BLaER1 (cell line): ENCODE measurements at regions not wholly inside any gene's neighbourhood (a gene's known extent, or its start where the extent isn't known, plus 50 kb on each side); places are given as distances from the start of the nearest gene placed in this dataset.
"Not testable (repeated sequence)": the region's sequence is repeated elsewhere in the genome, so short reads cannot be mapped to it uniquely, and the experiment has no call there.

ENCODE experiments used
- H3K27ac ChIP-seq: shearing (Covaris generic); formaldehyde crosslinking; 2 replicates; pipeline ENCODE4 v1.8.1; 2022
- H3K27me3 ChIP-seq: shearing (Covaris generic); formaldehyde crosslinking; 2 replicates; pipeline ENCODE4 v1.8.1; 2022
- H3K36me3 ChIP-seq: shearing (Covaris generic); formaldehyde crosslinking; 2 replicates; pipeline ENCODE4 v1.8.1; 2022
- H3K4me1 ChIP-seq: shearing (Covaris generic); formaldehyde crosslinking; 2 replicates; pipeline ENCODE4 v1.8.1; 2022
- H3K4me2 ChIP-seq: shearing (Covaris generic); formaldehyde crosslinking; 2 replicates; pipeline ENCODE4 v1.8.1; 2022
- H3K4me3 ChIP-seq: shearing (Covaris generic); formaldehyde crosslinking; 2 replicates; pipeline ENCODE4 v1.8.1; 2022
- H3K9ac ChIP-seq: shearing (Covaris generic); formaldehyde crosslinking; 2 replicates; pipeline ENCODE4 v1.8.1; 2022
- H3K9me3 ChIP-seq: shearing (Covaris generic); formaldehyde crosslinking; 2 replicates; pipeline ENCODE4 v1.8.1; 2022
- H4K20me1 ChIP-seq: shearing (Covaris generic); formaldehyde crosslinking; 2 replicates; pipeline ENCODE4 v1.8.1; 2022
- Cebpa-rat ChIP-seq: shearing (Covaris generic); IDR thresholded peaks from 2 replicates; pipeline ENCODE4 v1.8.1; 2022

DNA sequence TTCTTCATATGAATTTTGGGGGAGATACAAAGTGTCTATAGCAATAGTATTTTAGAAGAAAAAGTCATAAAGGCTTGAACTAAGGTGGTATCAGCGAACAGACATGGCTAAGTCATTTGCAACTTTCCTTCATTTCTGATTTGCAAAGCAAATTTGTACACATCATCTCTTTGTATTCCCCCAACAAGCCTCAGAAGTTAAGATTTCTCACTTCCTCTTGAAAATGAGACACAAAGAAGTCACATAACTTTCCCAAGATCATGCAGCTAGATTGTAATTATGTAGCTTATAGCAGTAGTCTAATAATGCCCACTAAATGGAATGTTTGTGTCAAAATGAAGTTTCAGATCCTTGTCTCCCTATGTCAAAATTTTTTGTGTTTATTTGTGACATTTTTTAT lies 709.8 kb upstream of the HS3ST1 start:
- TF ChIP-seq Cebpa-rat = no peak
- Histone ChIP-seq H3K36me3 (no peaks in the 10 kb centered on the region), H3K27me3 (no peaks in the 10 kb centered on the region), H3K4me2 (no peak overlapping the region), H3K9ac (no peak overlapping the region), H3K27ac (no peak overlapping the region), H3K4me1 (no peaks in the 10 kb centered on the region), H3K4me3 (no peak overlapping the region), H3K9me3 (peaks cover 5% of the 10 kb centered on the region; the same call in 1 of the 2 replicates), H4K20me1 (no peaks in the 10 kb centered on the region)

DNA sequence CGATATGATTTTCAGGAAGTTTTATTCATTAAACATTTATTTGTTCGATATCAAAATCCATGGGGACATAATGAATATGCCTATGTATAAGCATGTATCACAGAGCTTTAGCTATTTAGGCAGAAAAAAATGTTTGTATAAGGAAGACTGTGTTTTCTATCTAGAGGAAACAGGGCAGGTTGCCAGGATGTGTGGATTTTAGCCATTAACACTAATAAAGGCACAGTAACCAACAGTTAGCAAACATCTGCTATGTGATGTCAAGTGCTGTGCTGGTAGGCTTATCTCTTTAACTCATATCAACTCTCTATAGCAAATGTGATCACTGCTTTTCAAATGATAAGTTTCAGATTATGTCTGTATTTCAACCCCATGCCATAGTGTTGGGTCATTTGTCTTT lies 708.9 kb upstream of the HS3ST1 start:
- Histone ChIP-seq H3K4me2 (no peak overlapping the region), H3K36me3 (no peaks in the 10 kb centered on the region), H3K9me3 (peaks cover 7% of the 10 kb centered on the region; the same call in 1 of the 2 replicates)

DNA sequence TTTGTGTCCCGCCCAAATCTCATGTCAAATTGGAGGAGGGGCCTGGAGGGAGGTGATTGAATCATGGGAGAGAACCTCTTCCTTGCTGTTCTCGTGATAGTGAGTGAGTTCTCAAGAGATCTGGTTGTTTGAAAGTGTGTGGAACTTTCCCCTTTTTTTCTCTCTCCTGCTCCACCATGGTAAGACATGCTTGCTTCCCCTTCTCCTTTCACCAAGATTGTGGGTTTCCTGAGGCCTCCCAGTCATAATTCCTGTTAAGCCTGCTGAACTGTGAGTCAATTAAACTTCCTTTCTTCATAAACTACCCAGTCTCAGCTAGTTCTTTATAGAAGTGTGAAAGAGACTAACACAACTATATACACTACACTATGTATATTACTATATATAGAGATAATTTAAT lies 697.8 kb upstream of the HS3ST1 start:
- Histone ChIP-seq H3K4me1 (no peaks in the 10 kb centered on the region), H3K9ac (no peak overlapping the region), H3K4me2 (no peak overlapping the region), H3K27me3 (no peaks in the 10 kb centered on the region), H4K20me1 (no peaks in the 10 kb centered on the region), H3K4me3 (no peak overlapping the region), H3K36me3 (no peaks in the 10 kb centered on the region), H3K27ac (no peak overlapping the region), H3K9me3 (no peaks in the 10 kb centered on the region)
- TF ChIP-seq Cebpa-rat = no peak

More for the DNA sequence above, 708.9 kb upstream of the HS3ST1 start:
- TF ChIP-seq Cebpa-rat = no peak
- Histone ChIP-seq H3K27me3 (no peaks in the 10 kb centered on the region), H3K27ac (no peak overlapping the region), H3K4me1 (no peaks in the 10 kb centered on the region), H3K9ac (no peak overlapping the region), H3K4me3 (no peak overlapping the region), H4K20me1 (no peaks in the 10 kb centered on the region)

DNA sequence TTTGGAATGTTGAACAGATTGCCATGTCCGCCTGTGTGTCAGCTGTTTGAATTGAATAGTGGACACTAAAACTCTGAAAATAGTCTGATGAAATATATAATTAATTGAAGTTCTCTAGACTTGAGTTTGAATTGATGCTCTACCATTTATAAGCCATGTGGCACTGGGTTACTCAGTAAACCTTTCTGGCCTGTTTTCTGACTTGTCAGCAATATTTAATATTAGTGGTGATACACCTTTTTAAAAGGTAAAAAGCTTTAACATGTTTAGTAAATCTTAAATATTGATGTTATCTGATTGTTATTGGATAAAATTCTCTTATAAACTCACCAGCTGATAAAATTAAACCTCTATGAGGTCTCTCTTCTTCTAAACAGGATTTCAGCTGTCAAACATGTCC lies 695.4 kb upstream of the HS3ST1 start:
- Histone ChIP-seq H4K20me1 (no peaks in the 10 kb centered on the region), H3K4me3 (no peak overlapping the region), H3K9me3 (no peaks in the 10 kb centered on the region), H3K9ac (no peak overlapping the region), H3K4me2 (no peak overlapping the region), H3K27ac (no peak overlapping the region), H3K27me3 (no peaks in the 10 kb centered on the region), H3K36me3 (no peaks in the 10 kb centered on the region), H3K4me1 (no peaks in the 10 kb centered on the region)
- TF ChIP-seq Cebpa-rat = no peak

DNA sequence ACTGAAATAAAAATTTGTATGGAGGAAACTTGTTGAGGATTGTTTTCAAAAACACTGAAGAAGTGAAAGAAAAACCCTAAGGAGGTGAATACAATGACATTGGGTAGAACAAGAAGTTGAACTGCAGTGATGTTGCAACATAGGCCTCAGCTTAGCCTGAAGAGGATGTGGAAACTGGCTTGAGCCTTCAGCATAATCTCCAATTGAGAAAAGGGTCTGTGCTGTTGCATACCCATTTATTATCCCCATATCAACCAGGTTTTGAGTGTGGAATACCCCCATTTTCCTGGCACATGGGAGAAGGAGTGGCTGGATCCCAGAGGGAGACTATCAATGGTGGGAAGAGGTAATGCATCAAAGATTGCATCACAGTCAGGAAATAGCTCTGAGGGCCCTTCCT lies 695.0 kb upstream of the HS3ST1 start:
- Histone ChIP-seq H3K27ac (no peak overlapping the region), H3K4me2 (no peak overlapping the region), H3K27me3 (no peaks in the 10 kb centered on the region), H3K4me1 (no peaks in the 10 kb centered on the region), H3K4me3 (no peak overlapping the region), H3K9me3 (no peaks in the 10 kb centered on the region), H4K20me1 (no peaks in the 10 kb centered on the region), H3K9ac (no peak overlapping the region), H3K36me3 (no peaks in the 10 kb centered on the region)
- TF ChIP-seq Cebpa-rat = no peak

- Histone ChIP-seq H3K9me3 (no peaks in the 10 kb centered on the region), H4K20me1 (no peaks in the 10 kb centered on the region)
- TF ChIP-seq Cebpa-rat = no peak
Measured at GRCh38 chr4:12122316-12122715, 693.6 kb upstream of the HS3ST1 start.

DNA sequence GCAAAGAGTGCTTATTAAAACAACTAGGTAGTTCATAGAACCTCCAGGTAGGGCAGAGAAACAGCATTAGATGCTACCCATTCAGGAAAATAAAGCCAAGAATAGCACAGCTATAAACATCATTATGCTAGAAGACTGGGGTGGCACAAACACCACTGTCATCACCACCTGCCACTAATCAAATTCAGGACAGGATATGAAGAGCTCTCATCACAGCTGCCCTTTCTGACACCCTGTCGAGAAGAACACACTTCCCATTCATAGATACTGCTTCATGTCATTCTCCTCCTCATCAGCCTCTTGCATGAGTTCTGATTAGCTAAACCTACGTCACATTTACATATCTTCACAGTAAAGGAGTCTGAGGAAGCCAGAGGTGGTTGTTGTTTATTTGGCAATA lies 692.3 kb upstream of the HS3ST1 start:
- H3K4me2 ChIP-seq = no peak overlapping the region
- H3K9ac ChIP-seq = no peak overlapping the region
- no peaks in the 10 kb centered on the region for H4K20me1 ChIP-seq
- no peaks in the 10 kb centered on the region for H3K9me3 ChIP-seq
- H3K27me3 ChIP-seq = no peaks in the 10 kb centered on the region
- no peak for TF ChIP-seq Cebpa-rat
- H3K36me3 ChIP-seq = no peaks in the 10 kb centered on the region
- no peak overlapping the region for H3K4me3 ChIP-seq
- H3K4me1 ChIP-seq = no peaks in the 10 kb centered on the region
- no peak overlapping the region for H3K27ac ChIP-seq

More at GRCh38 chr4:12122316-12122715, 693.6 kb upstream of the HS3ST1 start:
- Histone ChIP-seq H3K4me1 (no peaks in the 10 kb centered on the region), H3K27me3 (no peaks in the 10 kb centered on the region), H3K27ac (no peak overlapping the region), H3K4me2 (no peak overlapping the region), H3K36me3 (no peaks in the 10 kb centered on the region), H3K4me3 (no peak overlapping the region), H3K9ac (no peak overlapping the region)

DNA sequence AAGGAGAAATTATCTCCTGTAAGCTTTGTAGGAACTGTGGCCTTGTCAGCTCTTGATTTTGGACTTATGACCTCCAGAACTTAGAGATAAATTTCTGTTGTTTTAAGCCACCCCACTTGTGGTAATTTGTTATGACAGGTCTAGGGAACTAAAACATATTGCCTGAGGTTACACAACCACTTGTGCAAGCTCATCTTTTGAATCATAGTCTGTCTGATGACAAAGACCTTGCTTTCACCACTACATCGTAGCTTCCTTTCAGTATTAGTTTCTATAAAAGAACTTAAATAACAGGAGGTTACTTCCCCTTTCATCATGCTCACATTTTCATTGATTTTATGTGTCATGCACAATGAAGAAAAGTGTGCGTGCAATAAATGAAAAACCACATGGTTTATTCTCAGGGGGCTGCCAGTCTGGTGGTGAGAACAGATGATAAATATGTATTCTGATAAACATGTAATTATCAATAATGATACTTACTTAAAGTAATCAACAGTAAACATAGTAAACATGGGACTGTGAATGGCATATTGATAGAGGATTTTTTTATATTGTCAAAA lies 690.0 kb upstream of the HS3ST1 start:
- peaks cover 5% of the 10 kb centered on the region; the same call in 1 of the 2 replicates for H3K9me3 ChIP-seq
- no peaks in the 10 kb centered on the region for H3K36me3 ChIP-seq
- no peak overlapping the region for H3K9ac ChIP-seq
- no peaks in the 10 kb centered on the region for H3K27me3 ChIP-seq
- no peaks in the 10 kb centered on the region for H3K4me1 ChIP-seq
- no peak for TF ChIP-seq Cebpa-rat
- H4K20me1 ChIP-seq = no peaks in the 10 kb centered on the region
- H3K4me3 ChIP-seq = no peak overlapping the region
- H3K4me2 ChIP-seq = no peak overlapping the region
- no peak overlapping the region for H3K27ac ChIP-seq

GRCh38 chr4:12116009-12116552 lies 687.4 kb upstream of the HS3ST1 start:
- Histone ChIP-seq H3K36me3 (no peaks in the 10 kb centered on the region), H3K9me3 (peaks cover 11% of the 10 kb centered on the region), H3K4me1 (no peaks in the 10 kb centered on the region), H3K4me3 (no peak overlapping the region), H4K20me1 (no peaks in the 10 kb centered on the region), H3K27ac (no peak overlapping the region), H3K27me3 (no peaks in the 10 kb centered on the region), H3K9ac (no peak overlapping the region), H3K4me2 (no peak overlapping the region)
- TF ChIP-seq Cebpa-rat = no peak

DNA sequence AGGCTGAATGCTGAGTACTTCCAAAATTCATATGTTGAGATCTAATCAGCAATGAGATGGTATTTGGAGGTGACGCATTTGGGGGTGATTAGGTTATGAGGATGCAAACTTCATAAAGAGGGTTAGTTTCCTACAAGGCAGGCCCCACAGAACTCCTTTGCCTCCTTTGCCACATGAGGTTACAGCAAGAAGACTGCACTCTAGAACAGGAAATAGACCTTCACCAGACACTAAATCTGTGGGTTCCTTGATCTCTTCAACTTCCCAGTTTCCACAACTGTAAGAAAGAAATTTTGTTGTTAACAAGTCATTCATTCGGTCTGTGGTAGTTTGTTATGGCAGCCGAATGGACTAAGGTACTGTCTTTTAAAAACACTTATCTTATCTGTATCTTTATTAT lies 681.9 kb upstream of the HS3ST1 start:
- H3K9ac ChIP-seq = no peak overlapping the region
- no peak for TF ChIP-seq Cebpa-rat
- no peaks in the 10 kb centered on the region for H3K36me3 ChIP-seq
- H3K4me1 ChIP-seq = no peaks in the 10 kb centered on the region
- H3K4me2 ChIP-seq = no peak overlapping the region
- peaks cover 11% of the 10 kb centered on the region for H3K9me3 ChIP-seq
- no peak overlapping the region for H3K4me3 ChIP-seq
- H3K27ac ChIP-seq = no peak overlapping the region
- no peaks in the 10 kb centered on the region for H4K20me1 ChIP-seq
- H3K27me3 ChIP-seq = no peaks in the 10 kb centered on the region

DNA sequence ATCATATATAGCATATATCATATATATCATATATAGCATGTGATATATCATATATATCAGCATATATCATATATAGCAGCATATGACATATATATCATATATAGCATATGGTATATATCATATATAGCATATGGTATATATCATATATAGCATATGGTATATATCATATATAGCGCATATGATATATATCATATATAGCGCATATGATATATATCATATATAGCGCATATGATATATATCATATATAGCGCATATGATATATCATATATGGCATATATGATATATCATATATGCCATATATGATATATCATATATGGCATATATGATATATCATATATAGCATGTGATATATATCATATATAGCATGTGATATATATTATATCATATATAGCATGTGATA lies 680.4 kb upstream of the HS3ST1 start:
- H4K20me1 ChIP-seq, H3K9ac ChIP-seq, H3K36me3 ChIP-seq, H3K27ac ChIP-seq, H3K27me3 ChIP-seq, H3K4me1 ChIP-seq, H3K9me3 ChIP-seq, H3K4me3 ChIP-seq, H3K4me2 ChIP-seq: not testable (repeated sequence)
